ENCODE measurements at regions not wholly inside any gene's neighbourhood (a gene's known extent, or its start where the extent isn't known, plus 50 kb on each side); places are given as distances from the start of the nearest gene placed in this dataset.

DNA sequence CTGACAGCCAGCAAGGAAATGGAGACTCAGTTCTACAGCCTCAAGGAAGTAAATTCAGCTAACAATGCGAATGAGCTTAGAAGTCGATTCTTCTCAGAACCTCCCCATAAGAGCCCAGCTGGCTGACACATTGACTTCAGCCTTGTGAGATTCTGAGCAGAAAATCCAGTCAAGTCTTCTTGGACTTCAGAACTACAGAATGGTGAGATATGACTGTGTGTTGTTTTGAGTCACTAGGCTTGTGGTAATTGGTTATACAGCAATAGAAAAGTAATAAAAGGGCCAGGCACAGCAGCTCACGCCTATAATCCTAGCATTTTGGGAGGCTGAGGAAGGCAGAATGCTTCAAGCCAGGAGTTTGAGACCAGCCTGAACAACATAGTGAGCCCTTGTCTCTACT, 161.8 kb upstream of the IVNS1ABP start:
- Histone ChIP-seq H3K9ac (ENCODE audit: extremely low read depth, insufficient read length, low read length) (no peak overlapping the region), H3K56ac (ENCODE audit: insufficient read length, low read depth, low read length) (no peak overlapping the region), H3K27ac (ENCODE audit: insufficient read length, low read depth, low read length) (no peak overlapping the region), H2BK120ac (ENCODE audit: low read depth, low read length, poor library complexity, severe bottlenecking) (no peak overlapping the region), H2BK20ac (ENCODE audit: low read depth, low read length, poor library complexity, severe bottlenecking) (no peak overlapping the region), H3K23me2 (ENCODE audit: insufficient read length, low read depth, low read length, poor library complexity, severe bottlenecking) (no peaks in the 10 kb centered on the region), H3K4me2 (ENCODE audit: insufficient read depth, insufficient read length, low read length) (no peak overlapping the region), H3K4ac (ENCODE audit: low read depth, low read length) (no peak overlapping the region), H4K5ac (ENCODE audit: insufficient read length, low read depth, low read length) (no peak overlapping the region), H3K9me3 (ENCODE audit: control insufficient read depth, low read depth, low read length) (no peaks in the 10 kb centered on the region), H4K8ac (replicated peaks; ENCODE audit: insufficient read length, low read depth, low read length) (no peak overlapping the region), H3K18ac (ENCODE audit: insufficient read length, low read depth, low read length) (no peak overlapping the region), H3K79me1 (ENCODE audit: insufficient read depth, low read depth, low read length, poor library complexity, severe bottlenecking) (no peaks in the 10 kb centered on the region), H4K91ac (ENCODE audit: insufficient read length, low read depth, low read length) (no peak overlapping the region), H3K27me3 (ENCODE audit: insufficient read depth, low read length) (no peaks in the 10 kb centered on the region), H2BK12ac (ENCODE audit: insufficient read length, low read depth, low read length) (no peak overlapping the region), H3T11ph (ENCODE audit: low read length) (no peak overlapping the region), H3K79me2 (ENCODE audit: insufficient read depth, low read length) (no peaks in the 10 kb centered on the region), H2AK5ac (ENCODE audit: insufficient read length, low read length) (no peak overlapping the region), H2BK15ac (ENCODE audit: low read depth, low read length) (no peak overlapping the region; the same call in 1 of the 2 replicates), H3K14ac (ENCODE audit: insufficient read depth, low read length) (no peak overlapping the region), H3K4me1 (ENCODE audit: insufficient read depth, low read length) (peaks cover 5% of the 10 kb centered on the region; the same call in 1 of the 2 replicates), H2AFZ (ENCODE audit: low read length) (no peak overlapping the region), H3K23ac (ENCODE audit: insufficient read length, low read depth, low read length) (no peak overlapping the region), H4K20me1 (ENCODE audit: control insufficient read depth, insufficient read depth, insufficient read length) (no peaks in the 10 kb centered on the region), H2BK5ac (ENCODE audit: insufficient read length, low read length) (no peak overlapping the region)
- no peaks in the 10 kb centered on the region for H3K9me3 Mint-ChIP-seq
- no peak overlapping the region for H3K27ac Mint-ChIP-seq
- TF ChIP-seq, protein P1, sequence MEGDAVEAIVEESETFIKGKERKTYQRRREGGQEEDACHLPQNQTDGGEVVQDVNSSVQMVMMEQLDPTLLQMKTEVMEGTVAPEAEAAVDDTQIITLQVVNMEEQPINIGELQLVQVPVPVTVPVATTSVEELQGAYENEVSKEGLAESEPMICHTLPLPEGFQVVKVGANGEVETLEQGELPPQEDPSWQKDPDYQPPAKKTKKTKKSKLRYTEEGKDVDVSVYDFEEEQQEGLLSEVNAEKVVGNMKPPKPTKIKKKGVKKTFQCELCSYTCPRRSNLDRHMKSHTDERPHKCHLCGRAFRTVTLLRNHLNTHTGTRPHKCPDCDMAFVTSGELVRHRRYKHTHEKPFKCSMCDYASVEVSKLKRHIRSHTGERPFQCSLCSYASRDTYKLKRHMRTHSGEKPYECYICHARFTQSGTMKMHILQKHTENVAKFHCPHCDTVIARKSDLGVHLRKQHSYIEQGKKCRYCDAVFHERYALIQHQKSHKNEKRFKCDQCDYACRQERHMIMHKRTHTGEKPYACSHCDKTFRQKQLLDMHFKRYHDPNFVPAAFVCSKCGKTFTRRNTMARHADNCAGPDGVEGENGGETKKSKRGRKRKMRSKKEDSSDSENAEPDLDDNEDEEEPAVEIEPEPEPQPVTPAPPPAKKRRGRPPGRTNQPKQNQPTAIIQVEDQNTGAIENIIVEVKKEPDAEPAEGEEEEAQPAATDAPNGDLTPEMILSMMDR (conservative IDR thresholded peaks at IDR 0.05), result no peak
- no CpG with 5 or more reads among the region's 3 CpGs for WGBS (ENCODE audit: extremely low coverage, insufficient read length, low lambda C conversion rate)
- no peaks in the 10 kb centered on the region; a peak in 1 of 7 replicates for H3K36me3 Mint-ChIP-seq (ENCODE audit: insufficient read depth in 1 of 3, low read depth in 3 of 3)
- H3K4me3 Mint-ChIP-seq, result no peak overlapping the region
- no peaks in the 10 kb centered on the region for H3K27me3 Mint-ChIP-seq (ENCODE audit: low read depth)
- peaks cover 10 to 12% of the 10 kb centered on the region in 2 experiments for H3K4me1 Mint-ChIP-seq
- DNase-seq, result no peak

Measured in H9 (cell line).